Esophagus muscularis mucosa (tissue), 3 donors: ENCODE measurements at regions not wholly inside any gene's neighbourhood (a gene's known extent, or its start where the extent isn't known, plus 50 kb on each side); places are given as distances from the start of the nearest gene placed in this dataset.

Experiments used
- POLR2A ChIP-seq: fragments of 450-650 bp; IDR thresholded peaks from one replicate; pipeline ENCODE4 v1.6.1; 2017; ENCODE audit warnings: antibody characterized with exemption, moderate library complexity, mild to moderate bottlenecking, low read depth
- TF ChIP-seq, protein P1 (sequence below), 3 experiments: fragments of 200-600 bp in 2 of 3; fragments of 450-650 bp in 1 of 3; sonication (generic) in 2 of 3; IDR thresholded peaks; one replicate each; pipeline ENCODE4 v1.5.1; 2017 to 2019; ENCODE audit warnings: antibody characterized with exemption in 3 of 3, mild to moderate bottlenecking in 2 of 3, moderate library complexity in 1 of 3

DNA sequence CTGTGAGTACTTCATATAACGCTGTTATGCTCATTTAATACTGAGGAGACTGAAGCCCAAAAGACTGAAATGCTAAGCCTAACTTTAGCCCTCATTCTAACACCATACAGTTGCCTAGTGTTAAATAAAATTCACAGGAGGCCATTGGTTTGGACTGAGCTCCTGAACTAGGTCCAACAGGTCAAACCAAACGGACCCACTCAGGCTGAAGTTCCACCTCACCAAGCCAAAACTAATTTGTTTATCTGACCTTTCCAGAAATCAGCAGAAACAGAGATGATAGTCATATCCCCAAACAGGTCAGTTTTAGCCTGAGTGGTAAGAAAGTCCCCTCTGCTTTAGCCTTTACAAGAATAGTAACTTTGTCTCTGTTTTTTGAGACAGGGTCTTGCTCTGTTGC, 311.3 kb upstream of the ZP4 start:
- TF ChIP-seq, protein P1, sequence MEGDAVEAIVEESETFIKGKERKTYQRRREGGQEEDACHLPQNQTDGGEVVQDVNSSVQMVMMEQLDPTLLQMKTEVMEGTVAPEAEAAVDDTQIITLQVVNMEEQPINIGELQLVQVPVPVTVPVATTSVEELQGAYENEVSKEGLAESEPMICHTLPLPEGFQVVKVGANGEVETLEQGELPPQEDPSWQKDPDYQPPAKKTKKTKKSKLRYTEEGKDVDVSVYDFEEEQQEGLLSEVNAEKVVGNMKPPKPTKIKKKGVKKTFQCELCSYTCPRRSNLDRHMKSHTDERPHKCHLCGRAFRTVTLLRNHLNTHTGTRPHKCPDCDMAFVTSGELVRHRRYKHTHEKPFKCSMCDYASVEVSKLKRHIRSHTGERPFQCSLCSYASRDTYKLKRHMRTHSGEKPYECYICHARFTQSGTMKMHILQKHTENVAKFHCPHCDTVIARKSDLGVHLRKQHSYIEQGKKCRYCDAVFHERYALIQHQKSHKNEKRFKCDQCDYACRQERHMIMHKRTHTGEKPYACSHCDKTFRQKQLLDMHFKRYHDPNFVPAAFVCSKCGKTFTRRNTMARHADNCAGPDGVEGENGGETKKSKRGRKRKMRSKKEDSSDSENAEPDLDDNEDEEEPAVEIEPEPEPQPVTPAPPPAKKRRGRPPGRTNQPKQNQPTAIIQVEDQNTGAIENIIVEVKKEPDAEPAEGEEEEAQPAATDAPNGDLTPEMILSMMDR (IDR thresholded peaks at IDR 0.05): no peak
- TF ChIP-seq POLR2A: no peak
